HG03175 (cell line): ENCODE measurements at regions not wholly inside any gene's neighbourhood (a gene's known extent, or its start where the extent isn't known, plus 50 kb on each side); places are given as distances from the start of the nearest gene placed in this dataset.
"Not testable (repeated sequence)": the region's sequence is repeated elsewhere in the genome, so short reads cannot be mapped to it uniquely, and the experiment has no call there.

Experiments used
- ATAC-seq: cut with Tn5 transposase; IDR thresholded peaks from one replicate; pipeline ENCODE4 v1.9.1; 2021; ENCODE audit warnings: mild to moderate bottlenecking, moderate library complexity; ENCODE audit not compliant: unreplicated experiment

DNA sequence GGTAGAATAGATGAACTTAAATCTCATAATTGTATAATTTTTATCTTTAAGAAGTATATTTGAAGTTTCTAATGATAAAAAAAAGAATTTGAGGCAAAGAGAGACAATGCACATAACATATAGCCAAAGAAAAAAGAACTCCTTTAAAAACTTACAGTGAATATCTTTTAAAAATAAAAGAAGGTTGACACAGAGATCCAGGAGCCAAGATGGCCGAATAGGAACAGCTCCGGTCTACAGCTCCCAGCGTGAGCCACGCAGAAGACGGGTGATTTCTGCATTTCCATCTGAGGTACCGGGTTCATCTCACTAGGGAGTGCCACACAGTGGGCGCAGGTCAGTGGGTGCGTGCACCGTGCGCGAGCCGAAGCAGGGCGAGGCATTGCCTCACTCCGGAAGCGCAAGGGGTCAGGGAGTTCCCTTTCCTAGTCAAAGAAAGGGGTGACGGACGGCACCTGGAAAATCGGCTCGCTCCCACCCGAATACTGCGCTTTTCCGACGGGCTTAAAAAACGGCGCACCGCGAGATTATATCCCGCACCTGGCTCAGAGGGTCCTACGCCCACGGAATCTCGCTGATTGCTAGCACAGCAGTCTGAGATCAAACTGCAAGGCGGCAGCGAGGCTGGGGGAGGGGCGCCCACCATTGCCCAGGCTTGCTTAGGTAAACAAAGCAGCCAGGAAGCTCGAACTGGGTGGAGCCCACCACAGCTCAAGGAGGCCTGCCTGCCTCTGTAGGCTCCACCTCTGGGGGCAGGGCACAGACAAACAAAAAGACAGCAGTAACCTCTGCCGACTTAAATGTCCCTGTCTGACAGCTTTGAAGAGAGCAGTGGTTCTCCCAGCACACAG, 84.9 kb upstream of the G2E3 start:
- ATAC-seq, result not testable (repeated sequence)

DNA sequence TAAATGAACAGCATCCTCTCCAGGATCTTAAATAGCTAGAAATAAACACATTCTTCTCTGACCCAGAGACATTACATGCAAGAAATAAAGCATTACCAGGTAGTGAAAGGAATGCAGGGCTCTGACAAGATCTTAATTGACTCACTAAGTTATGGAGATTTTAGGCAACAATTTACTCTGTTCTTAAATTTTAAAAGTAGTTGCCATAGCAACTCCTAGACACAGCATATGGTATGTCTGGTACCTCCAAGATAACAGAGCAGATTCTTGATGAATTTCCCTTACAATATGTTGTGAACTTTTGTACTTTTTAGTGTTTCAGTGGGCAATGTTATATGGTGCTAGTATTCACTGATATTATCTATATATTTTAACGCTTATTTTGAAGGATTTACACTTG, 76.7 kb upstream of the G2E3 start:
- no peak for ATAC-seq

DNA sequence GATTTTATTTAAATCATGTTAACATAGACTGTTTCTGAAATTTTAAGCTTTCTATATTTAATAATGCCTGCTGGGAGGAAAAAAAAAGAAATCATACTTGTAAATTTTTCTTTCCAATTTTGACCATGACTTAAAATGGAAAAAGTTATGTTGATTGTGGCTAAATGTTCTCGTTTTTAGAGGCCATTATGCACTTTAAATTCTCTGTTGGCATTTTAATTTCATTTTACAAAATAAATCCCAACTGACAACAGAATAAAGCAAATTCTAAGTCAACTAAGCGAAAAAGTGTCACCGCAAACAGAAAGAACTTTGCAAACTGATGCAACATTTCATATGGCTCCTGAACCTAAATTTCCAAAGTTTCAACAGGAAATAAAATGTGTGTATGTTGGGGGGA, 74.8 kb upstream of the G2E3 start:
- no peak for ATAC-seq

DNA sequence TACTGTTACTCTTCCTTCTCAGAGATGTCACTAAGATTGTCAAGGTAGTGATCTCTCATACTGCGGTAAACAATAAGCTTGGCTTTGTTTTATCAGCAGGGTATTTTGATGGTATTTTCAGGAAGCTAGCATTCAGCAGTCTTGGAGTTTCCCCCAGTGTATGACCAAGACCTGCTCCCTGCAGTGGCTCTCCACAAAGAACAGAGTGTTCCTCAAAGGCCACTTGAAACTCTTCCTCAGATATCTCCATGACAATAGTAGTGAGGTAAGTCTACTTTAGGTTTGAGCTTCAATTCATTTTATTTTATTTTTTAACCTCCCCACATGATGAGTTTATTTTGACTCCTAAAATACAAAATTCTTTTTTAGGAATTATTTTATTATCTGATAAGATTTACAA, 74.0 kb upstream of the G2E3 start:
- no peak for ATAC-seq

DNA sequence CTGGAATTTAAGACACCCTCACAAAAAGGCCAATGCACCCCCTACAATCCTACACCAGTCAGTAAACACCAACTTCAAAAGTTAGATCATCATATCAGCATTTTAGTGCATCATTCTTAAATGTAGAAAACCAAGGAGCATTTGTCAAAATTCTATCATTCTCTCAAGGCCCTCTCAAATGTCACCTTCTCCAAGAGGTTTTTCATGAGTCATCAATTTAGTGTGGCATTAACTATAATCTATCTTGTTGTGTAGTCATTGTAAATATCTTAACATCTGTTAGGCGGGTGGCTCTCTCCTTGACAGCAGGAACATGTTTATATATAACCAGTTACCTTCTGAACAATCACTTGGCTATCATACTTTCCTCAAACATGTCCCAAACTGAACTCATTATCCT, 62.1 kb upstream of the G2E3 start:
- ATAC-seq, result no peak

DNA sequence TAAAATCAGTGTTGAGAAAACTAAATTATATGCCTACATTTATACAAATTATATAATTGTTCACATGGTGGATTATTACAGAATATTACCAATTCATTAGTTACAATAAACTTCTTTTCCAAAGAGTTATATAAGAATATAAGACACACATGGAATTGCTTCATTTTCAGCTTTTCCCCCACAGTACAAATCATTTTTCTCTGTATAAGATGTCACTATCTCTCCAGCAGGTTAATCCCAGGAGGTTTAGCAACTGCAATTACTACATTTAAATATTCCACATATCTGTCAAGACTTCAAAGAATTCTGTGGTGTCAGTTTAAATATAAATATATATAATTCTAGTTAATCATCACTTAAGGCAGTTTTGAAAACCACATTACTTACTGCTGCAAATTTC, 59.6 kb upstream of the G2E3 start:
- ATAC-seq, result no peak

DNA sequence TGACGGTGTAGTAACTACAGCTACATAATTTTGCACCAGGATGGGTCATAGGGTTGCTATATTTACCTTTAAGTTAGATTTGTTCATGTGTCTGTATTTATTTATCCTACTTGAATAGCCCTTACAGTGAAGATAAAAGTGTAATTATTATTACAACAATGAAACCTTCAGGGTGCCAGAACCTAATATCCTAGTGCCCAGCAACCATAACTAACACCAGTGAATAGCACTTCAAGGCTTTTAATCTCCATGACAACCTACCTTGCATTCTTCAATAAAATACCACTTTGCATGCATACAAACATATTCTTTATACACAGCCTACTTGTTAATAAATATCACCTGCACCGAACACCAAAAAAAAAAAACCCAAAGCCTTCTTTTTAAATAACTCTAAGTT, 58.7 kb upstream of the G2E3 start:
- no peak for ATAC-seq

DNA sequence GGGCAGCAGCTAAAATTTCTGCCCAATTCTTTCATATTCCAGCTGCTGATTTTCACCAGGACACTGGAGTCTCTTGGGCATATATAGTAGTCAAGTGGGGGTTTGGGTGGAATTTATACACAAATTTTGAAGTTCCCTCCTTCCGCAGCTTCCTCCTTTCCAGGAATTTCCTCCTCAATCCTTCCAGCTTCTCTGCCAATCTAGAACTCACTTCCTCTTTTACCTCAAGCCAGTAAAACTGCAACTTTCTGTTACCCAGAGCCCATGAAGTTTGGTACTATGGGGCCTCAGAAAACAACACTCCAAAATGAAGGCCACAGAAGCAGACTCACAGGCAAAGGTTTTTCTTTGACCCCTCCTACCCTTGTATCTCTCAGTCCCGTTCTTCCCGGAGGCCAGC, 51.7 kb upstream of the G2E3 start:
- ATAC-seq, result no peak
